DMS114 treated with DMSO at 0.1 percent for 48 hours (cell line): ENCODE measurements at regions not wholly inside any gene's neighbourhood (a gene's known extent, or its start where the extent isn't known, plus 50 kb on each side); places are given as distances from the start of the nearest gene placed in this dataset.

Source experiments
- DNase-seq: peaks from one replicate; lab custom pipeline; 2025; ENCODE audit not compliant: unreplicated experiment; lab: John Stamatoyannopoulos, UW

GRCh38 chr5:68648944-68649857, 433.6 kb downstream of the PIK3R1 start:
- no peak for DNase-seq

- no peak for DNase-seq
Observed at GRCh38 chr5:68652534-68652965, 437.0 kb downstream of the PIK3R1 start.

GRCh38 chr5:68653471-68653870, 437.9 kb downstream of the PIK3R1 start:
- no peak for DNase-seq

- DNase-seq: no peak
Observed at GRCh38 chr5:68657055-68657961, 436.5 kb upstream of the SLC30A5 start.

- DNase-seq: no peak
Observed at GRCh38 chr5:68658810-68659372, 434.9 kb upstream of the SLC30A5 start.

- DNase-seq: no peak
Observed at GRCh38 chr5:68659881-68660280, 433.9 kb upstream of the SLC30A5 start.

- DNase-seq: no peak
Observed at GRCh38 chr5:68661237-68661636, 432.6 kb upstream of the SLC30A5 start.

- no peak for DNase-seq
Observed at GRCh38 chr5:68662804-68663307, 431.0 kb upstream of the SLC30A5 start.

- no peak for DNase-seq
Observed at GRCh38 chr5:68669864-68670575, 423.8 kb upstream of the SLC30A5 start.

- DNase-seq: no peak
Observed at GRCh38 chr5:68673106-68673822, 420.6 kb upstream of the SLC30A5 start.

GRCh38 chr5:68673823-68674180, 420.0 kb upstream of the SLC30A5 start:
- DNase-seq: no peak

GRCh38 chr5:68679041-68679440, 414.8 kb upstream of the SLC30A5 start:
- no peak for DNase-seq

GRCh38 chr5:68680366-68680765, 413.4 kb upstream of the SLC30A5 start:
- no peak for DNase-seq

- DNase-seq: no peak
Observed at GRCh38 chr5:68681929-68682328, 411.9 kb upstream of the SLC30A5 start.

- no peak for DNase-seq
Observed at GRCh38 chr5:68682400-68683160, 411.2 kb upstream of the SLC30A5 start.

GRCh38 chr5:68683632-68684036, 410.2 kb upstream of the SLC30A5 start:
- DNase-seq: no peak

GRCh38 chr5:68685863-68686262, 408.0 kb upstream of the SLC30A5 start:
- no peak for DNase-seq

- DNase-seq: no peak
Observed at GRCh38 chr5:68688547-68688946, 405.3 kb upstream of the SLC30A5 start.

- DNase-seq: no peak
Observed at GRCh38 chr5:68689010-68689409, 404.8 kb upstream of the SLC30A5 start.
